GM12865 (cell line): ENCODE measurements at regions not wholly inside any gene's neighbourhood (a gene's known extent, or its start where the extent isn't known, plus 50 kb on each side); places are given as distances from the start of the nearest gene placed in this dataset.
A peak's percentile ranks its signal among the peaks of the same experiment; 100 is the strongest.

Experiments
- DNase-seq: peaks from one replicate; pipeline ENCODE4 v3.0.0; 2010; ENCODE audit warnings: low read depth
- H3K4me3 ChIP-seq: 2 replicates; pipeline ENCODE4 v1.5.1; 2011; ENCODE audit warnings: mild to moderate bottlenecking, low read depth, low read length, control low read depth
- CTCF ChIP-seq: IDR thresholded peaks from 2 replicates; pipeline ENCODE4 v1.5.1; 2011; ENCODE audit warnings: low read length, control low read depth, low read depth, inconsistent platforms; ENCODE audit not compliant: insufficient read depth; ENCODE audit errors: missing control alignments

DNA sequence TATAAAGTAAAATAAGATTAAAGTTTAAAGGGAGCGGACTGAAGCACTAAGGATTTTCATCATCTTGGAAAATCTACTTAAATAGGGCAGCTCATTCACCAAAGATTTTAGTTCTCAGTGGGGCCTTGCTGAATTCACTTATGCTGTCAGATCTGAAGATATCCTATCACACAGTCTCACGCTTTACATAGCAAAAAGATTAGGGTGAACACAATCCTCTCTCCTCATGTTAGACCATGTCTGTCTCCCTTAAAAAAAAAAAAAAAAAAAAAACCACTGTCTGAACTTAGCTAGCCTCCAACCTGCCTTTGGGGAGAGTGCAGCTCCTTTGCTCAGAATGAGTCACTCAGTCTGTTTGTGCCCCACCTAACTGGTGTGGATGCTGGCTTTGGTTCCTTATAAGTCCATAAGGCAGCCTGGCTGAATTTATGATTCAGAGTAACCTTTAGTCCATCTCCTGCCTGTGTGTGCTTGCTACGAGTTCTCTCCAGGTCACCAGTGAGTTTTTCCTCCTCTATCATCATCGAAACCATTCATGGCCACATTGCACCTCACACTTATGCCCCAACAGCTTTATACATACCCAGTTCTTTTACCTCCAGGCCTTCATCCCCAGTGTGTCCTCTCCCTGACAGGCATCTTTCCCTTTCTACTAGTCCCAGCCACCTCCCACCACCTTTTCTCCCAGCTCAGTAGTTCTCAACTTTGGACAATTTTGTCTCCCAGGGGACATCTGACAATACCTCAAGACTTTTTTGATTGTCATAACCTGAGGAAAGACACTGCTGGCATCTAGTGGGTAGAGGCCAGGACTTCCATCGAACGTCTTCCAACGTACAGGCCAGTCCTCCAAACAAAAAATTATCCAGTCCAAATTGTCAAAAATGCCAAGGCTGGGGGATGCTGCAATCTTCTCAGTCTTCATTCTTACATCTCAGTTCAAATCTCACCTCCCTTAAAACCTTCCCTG is 220.7 kb upstream of the EMCN start:
- H3K4me3 ChIP-seq, result no peak overlapping the region
- DNase-seq, result peak; percentile 67
- peak; percentile 8 for TF ChIP-seq CTCF

DNA sequence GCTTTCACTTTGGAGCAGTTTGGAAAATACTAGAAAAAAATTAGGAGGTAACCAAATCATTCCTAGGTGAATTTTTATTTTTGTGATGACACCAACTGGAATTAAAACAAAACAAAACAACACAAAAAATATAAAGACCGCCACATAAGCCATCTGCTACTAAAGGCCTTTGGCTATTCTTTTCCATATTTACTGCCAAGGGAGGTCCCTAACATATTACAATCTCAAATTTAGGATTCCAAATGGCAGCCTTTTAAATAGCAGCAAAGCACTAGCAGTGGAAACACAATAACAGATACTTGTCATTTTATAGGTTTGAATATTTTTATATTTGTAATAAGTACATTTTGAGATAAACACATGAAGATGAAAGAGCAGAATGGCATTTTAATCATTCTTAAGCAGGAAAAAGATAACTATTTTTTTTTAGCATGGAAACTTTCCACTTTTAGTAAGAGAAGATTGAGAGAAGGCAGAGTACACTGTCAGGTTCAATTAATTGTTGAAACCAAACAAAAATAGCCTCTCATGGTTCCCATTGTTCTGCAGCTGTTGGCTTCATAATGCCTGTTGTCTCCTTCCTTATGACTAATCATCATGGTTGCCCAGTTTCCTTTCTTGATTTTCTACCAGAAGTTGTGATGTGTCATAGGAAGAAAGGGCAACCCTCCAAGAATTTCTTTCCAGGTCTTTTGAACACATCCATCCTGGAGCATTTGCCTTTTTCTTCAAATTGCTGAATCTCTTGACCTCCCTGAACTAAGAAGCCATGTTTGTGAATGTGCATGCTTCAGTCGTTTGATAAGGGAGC is 219.0 kb upstream of the EMCN start:
- H3K4me3 ChIP-seq, result no peak overlapping the region
- DNase-seq, result peak; percentile 30
- TF ChIP-seq CTCF, result no peak

DNA sequence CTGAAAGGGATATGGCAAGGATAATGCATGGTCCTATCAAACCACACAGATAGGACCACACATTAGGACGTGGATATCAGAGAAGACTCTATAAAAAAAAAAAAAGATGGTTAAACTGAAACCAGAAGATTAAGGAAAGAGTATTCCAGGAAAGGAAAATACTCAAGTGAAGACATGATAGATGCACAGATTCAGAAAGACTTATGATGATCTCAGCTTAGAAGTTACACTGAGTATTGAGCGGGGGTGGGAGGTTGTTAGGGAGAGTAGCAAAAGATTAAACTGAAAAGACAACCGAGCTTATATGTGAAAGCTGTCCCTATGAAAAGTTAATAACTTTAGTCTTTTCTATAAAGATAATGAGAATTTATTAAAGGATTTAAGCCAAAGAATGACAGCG is 211.0 kb upstream of the EMCN start:
- H3K4me3 ChIP-seq, result no peak overlapping the region
- DNase-seq, result no peak
- no peak for TF ChIP-seq CTCF

DNA sequence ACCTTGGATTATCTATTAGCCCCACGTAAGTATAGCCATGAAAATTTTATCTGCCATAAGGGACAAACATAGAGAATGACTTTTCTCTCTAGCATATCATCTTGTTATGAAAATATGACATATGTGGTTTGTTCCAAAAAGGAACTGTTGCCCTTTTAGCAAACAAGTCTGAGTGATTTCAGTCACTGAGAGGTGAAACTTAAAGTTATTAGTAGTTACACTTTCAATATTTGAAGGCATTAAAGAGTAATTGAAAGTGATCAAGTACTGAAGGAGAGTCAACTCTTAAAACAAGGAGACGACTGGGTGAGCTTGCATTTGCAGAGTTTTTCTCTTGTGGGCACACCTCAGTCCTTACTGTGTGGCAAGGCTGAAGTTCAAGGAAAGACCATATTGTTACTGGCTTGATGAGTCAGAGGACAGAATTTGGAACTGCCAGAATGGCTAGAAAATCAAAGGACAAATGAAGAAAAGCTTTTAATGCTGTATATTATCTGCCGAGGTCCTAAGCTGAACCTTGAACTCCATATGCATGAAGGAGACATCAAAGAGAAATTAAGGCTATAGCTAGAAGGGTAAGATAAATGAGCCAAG is 205.1 kb upstream of the EMCN start:
- DNase-seq, result peak; percentile 76
- no peak overlapping the region for H3K4me3 ChIP-seq
- no peak for TF ChIP-seq CTCF

DNA sequence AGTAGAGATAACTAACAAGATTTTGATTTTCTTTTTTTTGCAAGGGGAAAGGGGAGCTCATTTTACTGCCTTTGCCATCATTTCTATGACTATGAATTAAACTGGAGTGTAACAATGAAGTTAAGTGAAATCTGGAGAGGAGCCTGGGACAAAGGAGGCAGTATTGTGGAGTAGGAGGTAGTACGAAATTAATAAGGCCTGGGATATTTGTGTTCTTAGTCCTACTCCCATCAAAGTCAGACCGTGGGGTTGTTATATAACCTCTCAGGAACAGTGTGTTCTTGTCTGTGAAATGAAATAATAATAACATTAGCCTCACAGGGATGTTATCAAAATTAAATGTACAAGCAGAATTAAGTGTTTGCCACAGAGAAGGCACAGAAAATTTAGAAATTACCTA is 204.3 kb upstream of the EMCN start:
- H3K4me3 ChIP-seq, result no peak overlapping the region
- no peak for TF ChIP-seq CTCF
- DNase-seq, result no peak

DNA sequence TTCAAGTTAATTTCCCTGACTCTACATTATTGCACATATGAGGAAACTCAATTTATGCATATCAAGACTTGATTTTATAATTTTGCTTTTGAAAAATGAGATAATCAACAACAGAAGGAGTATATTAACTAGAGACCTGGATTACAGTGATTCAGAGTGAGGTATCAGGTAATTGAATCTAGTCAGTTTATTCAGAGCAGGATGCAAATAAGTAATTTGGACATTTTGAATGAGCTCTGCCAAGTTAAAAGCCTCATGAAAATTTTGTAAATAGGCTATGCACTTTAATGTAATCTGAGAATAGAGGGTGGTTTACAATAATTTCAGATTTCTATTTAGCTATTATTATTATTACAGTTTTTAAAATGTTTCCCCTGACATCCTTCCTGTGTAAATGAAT is 203.7 kb upstream of the EMCN start:
- no peak for DNase-seq
- no peak overlapping the region for H3K4me3 ChIP-seq
- no peak for TF ChIP-seq CTCF
